Stimulated activated CD8-positive, alpha-beta memory T cell treated with anti-CD3 and anti-CD28 coated beads, Interleukin-12 subunit alpha, Interleukin-12 subunit beta, amount 100 ng/mL, for 24 hours (primary cell): ENCODE measurements at regions not wholly inside any gene's neighbourhood (a gene's known extent, or its start where the extent isn't known, plus 50 kb on each side); places are given as distances from the start of the nearest gene placed in this dataset.
"Not testable (repeated sequence)": the region's sequence is repeated elsewhere in the genome, so short reads cannot be mapped to it uniquely, and the experiment has no call there.

ENCODE experiments used
- DNase-seq: peaks from one replicate; pipeline ENCODE4 v3.0.0-alpha.2; 2020; ENCODE audit errors: extremely low read depth

GRCh38 chr14:101282418-101282817 lies 278.9 kb upstream of the DIO3 start:
- no peak for DNase-seq

- DNase-seq: no peak
Observed at GRCh38 chr14:101284711-101285110, 276.6 kb upstream of the DIO3 start.

- no peak for DNase-seq
Observed at GRCh38 chr14:101286271-101287018, 274.9 kb upstream of the DIO3 start.

GRCh38 chr14:101288436-101289229 lies 272.7 kb upstream of the DIO3 start:
- no peak for DNase-seq

GRCh38 chr14:101289230-101289690 lies 272.0 kb upstream of the DIO3 start:
- DNase-seq: no peak

- DNase-seq: no peak
Observed at GRCh38 chr14:101289911-101290310, 271.4 kb upstream of the DIO3 start.

GRCh38 chr14:101290611-101291010 lies 270.7 kb upstream of the DIO3 start:
- DNase-seq: no peak

- DNase-seq: no peak
Observed at GRCh38 chr14:101291390-101291789, 269.9 kb upstream of the DIO3 start.

- no peak for DNase-seq
Observed at GRCh38 chr14:101292448-101292847, 268.8 kb upstream of the DIO3 start.

GRCh38 chr14:101293605-101294004 lies 267.7 kb upstream of the DIO3 start:
- no peak for DNase-seq

GRCh38 chr14:101294136-101294535 lies 267.2 kb upstream of the DIO3 start:
- no peak for DNase-seq

- not testable (repeated sequence) for DNase-seq
Observed at GRCh38 chr14:101299781-101300180, 261.5 kb upstream of the DIO3 start.

- no peak for DNase-seq
Observed at GRCh38 chr14:101301011-101301410, 260.3 kb upstream of the DIO3 start.

GRCh38 chr14:101307162-101307561 lies 254.1 kb upstream of the DIO3 start:
- DNase-seq: not testable (repeated sequence)

- not testable (repeated sequence) for DNase-seq
Observed at GRCh38 chr14:101311186-101311585, 250.1 kb upstream of the DIO3 start.

- DNase-seq: no peak
Observed at GRCh38 chr14:101313268-101313667, 248.0 kb upstream of the DIO3 start.

GRCh38 chr14:101315802-101316296 lies 245.4 kb upstream of the DIO3 start:
- DNase-seq: no peak

- DNase-seq: no peak
Observed at GRCh38 chr14:101318271-101318670, 243.0 kb upstream of the DIO3 start.

GRCh38 chr14:101320396-101320795 lies 240.9 kb upstream of the DIO3 start:
- no peak for DNase-seq

- DNase-seq: no peak
Observed at GRCh38 chr14:101322223-101322622, 239.1 kb upstream of the DIO3 start.

- no peak for DNase-seq
Observed at GRCh38 chr14:101323111-101323510, 238.2 kb upstream of the DIO3 start.

GRCh38 chr14:101323614-101324235 lies 237.6 kb upstream of the DIO3 start:
- DNase-seq: not testable (repeated sequence)
